Fibroblast of skin of abdomen (primary cell): ENCODE measurements at regions not wholly inside any gene's neighbourhood (a gene's known extent, or its start where the extent isn't known, plus 50 kb on each side); places are given as distances from the start of the nearest gene placed in this dataset.

ENCODE experiments used
- DNase-seq: peaks from one replicate; pipeline ENCODE4 v3.0.0-alpha.2; 2013

- DNase-seq, result no peak
Observed at GRCh38 chr2:120480346-120480902, 134.5 kb downstream of the INHBB start.

GRCh38 chr2:120480903-120481445, 135.0 kb downstream of the INHBB start:
- no peak for DNase-seq

- DNase-seq, result no peak
Observed at GRCh38 chr2:120481446-120482194, 135.7 kb downstream of the INHBB start.

- DNase-seq, result no peak
Observed at GRCh38 chr2:120482334-120482733, 136.4 kb downstream of the INHBB start.

- DNase-seq, result no peak
Observed at GRCh38 chr2:120483355-120483754, 137.4 kb downstream of the INHBB start.

- DNase-seq, result no peak
Observed at GRCh38 chr2:120485096-120485495, 139.2 kb downstream of the INHBB start.

GRCh38 chr2:120486441-120486840, 140.5 kb downstream of the INHBB start:
- DNase-seq, result no peak

- DNase-seq, result no peak
Observed at GRCh38 chr2:120486946-120487345, 141.0 kb downstream of the INHBB start.

GRCh38 chr2:120488531-120488930, 142.6 kb downstream of the INHBB start:
- DNase-seq, result no peak

GRCh38 chr2:120489023-120489422, 143.1 kb downstream of the INHBB start:
- no peak for DNase-seq

GRCh38 chr2:120490091-120490798, 144.3 kb downstream of the INHBB start:
- no peak for DNase-seq

GRCh38 chr2:120491111-120491625, 145.2 kb downstream of the INHBB start:
- DNase-seq, result no peak

- no peak for DNase-seq
Observed at GRCh38 chr2:120493231-120493630, 147.3 kb downstream of the INHBB start.

- no peak for DNase-seq
Observed at GRCh38 chr2:120494446-120494845, 148.5 kb downstream of the INHBB start.

- no peak for DNase-seq
Observed at GRCh38 chr2:120495586-120495985, 149.7 kb downstream of the INHBB start.

GRCh38 chr2:120496235-120496634, 150.3 kb downstream of the INHBB start:
- DNase-seq, result no peak

GRCh38 chr2:120496759-120497158, 150.8 kb downstream of the INHBB start:
- DNase-seq, result no peak

GRCh38 chr2:120497261-120497977, 151.5 kb downstream of the INHBB start:
- DNase-seq, result no peak

- no peak for DNase-seq
Observed at GRCh38 chr2:120498121-120498520, 152.2 kb downstream of the INHBB start.

- no peak for DNase-seq
Observed at GRCh38 chr2:120498576-120499394, 152.8 kb downstream of the INHBB start.

GRCh38 chr2:120499784-120500495, 154.0 kb downstream of the INHBB start:
- no peak for DNase-seq
